DMS53 (cell line): ENCODE measurements at regions not wholly inside any gene's neighbourhood (a gene's known extent, or its start where the extent isn't known, plus 50 kb on each side); places are given as distances from the start of the nearest gene placed in this dataset.

Experiments
- DNase-seq: peaks from one replicate; lab custom pipeline; 2025; lab: John Stamatoyannopoulos, UW

GRCh38 chr1:69148731-69149130, 419.0 kb upstream of the LRRC7 start:
- no peak for DNase-seq

- no peak for DNase-seq
Measured at GRCh38 chr1:69157046-69157756, 410.5 kb upstream of the LRRC7 start.

DNA sequence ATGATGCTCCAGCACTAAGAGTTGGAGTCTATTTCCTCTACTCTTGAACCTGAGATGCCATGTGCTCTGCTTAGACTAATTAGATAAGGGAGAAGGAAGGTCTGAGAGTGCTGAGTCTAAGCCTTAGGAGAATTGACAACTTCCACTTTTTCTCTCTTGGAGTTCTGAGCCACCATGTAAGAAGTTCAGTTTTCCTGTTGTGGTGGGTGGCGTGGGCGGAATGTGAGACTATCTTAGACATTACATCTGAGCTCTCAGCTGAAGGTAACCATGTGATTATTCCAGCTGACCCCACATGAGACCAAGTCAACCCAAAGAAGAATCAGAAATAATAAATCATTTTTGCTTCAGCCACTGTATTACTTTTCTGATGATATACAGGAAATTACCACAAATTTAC, 404.5 kb upstream of the LRRC7 start:
- no peak for DNase-seq

- no peak for DNase-seq
Measured at GRCh38 chr1:69163779-69164178, 403.9 kb upstream of the LRRC7 start.

DNA sequence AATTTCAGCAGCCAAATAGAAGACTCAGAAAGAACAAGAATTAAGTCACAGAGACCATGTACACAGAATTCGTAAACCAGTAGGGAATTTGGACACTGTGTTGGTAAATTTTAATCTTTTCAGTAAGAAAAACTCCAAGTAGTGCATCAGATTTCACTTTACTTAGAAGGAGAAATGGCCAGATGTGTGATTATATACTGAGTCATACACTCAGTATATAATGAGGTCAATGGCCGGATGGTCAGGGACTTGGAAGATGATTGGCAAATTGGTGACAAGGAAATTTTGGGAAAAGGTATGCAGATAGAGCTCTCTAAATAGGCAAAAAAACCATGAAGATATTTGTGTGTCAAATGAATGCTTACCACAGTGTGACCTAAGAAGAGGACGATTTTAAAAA, 399.8 kb upstream of the LRRC7 start:
- DNase-seq, result no peak

GRCh38 chr1:69171248-69171647, 396.5 kb upstream of the LRRC7 start:
- DNase-seq, result no peak

DNA sequence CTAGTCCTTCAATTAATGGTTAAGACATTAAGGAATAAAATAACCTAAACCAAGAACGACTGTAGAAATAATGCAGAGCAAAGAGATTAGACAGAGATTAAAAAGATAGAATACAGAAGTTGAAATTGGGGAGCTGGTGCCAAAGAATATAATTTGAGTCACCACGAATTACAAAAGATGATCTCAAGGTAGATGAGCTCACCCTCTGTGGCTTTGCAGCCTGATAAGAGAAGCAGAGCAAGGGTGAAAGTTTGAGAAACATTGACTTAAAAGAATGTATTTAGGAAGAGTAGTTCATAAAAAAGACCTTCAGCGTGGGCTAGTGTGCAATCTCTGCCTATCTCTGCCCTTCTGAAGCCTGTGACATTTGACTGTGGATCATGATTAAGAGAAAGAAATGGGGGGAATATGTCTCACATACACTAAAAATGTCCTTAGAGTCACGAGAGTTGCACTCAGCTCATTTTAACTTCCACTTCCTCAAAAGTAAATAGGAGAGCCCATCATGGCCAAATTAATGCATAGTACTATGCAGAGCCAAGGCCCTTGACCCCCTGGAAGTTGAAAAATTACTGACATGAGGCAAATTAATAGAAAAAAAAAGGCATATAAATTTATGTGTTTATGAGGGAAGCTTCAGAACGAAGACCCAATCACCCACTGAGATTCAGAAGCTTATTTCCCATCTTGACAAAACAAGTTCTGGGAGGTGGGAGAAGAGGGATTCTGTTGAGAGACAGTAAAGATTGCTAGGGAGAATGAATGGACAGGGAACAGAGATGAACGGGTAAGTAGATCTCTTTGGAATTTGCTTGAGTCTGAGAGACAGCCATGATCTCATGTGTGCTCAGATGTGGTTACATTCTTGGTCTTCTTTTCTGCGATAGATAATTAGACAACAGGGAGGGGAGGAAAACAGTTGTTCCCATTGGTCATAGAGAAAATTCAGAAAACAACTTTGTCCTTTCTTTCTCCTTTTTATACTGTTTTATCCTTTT, 395.4 kb upstream of the LRRC7 start:
- DNase-seq, result no peak

DNA sequence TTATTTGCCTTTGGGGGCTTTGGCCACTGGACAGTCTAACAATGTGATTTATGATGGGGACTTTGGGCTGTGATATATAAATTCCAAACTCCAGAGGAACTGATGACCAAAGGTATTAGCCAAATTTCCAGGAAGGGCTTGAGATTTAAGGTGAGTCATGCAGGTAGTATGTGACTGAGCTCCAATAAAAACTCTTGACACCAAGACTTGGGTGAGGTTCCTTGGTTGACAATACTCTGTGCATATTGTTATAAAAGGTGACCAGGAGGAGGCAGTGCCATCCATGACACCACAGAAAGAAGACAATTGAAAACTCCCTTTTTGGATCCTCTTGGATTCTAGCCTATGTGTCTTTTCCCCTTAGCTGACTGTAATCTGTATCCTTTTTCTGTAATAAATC, 392.7 kb upstream of the LRRC7 start:
- DNase-seq, result peak; percentile 52

DNA sequence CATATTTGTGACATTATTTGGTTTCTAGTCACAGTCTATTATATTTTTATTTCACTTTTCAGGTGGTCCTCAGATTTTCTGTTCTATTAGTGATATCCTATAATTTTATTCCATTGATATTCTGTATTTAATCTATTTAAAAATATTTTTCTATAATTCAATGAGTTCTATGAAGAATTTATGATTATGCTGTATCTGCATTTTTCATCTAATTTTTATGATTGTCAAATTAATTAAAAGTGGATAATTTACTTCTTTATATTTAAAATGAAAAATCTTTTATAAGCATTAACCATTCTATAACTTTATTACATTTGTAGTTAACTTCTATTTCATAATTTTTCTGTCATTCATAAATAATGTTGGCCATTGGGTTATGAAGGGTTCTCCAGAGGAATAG, 387.4 kb upstream of the LRRC7 start:
- DNase-seq, result no peak

- DNase-seq, result no peak
Measured at GRCh38 chr1:69185378-69185777, 382.3 kb upstream of the LRRC7 start.

- DNase-seq, result peak; percentile 70
Measured at GRCh38 chr1:69191335-69191734, 376.4 kb upstream of the LRRC7 start.

DNA sequence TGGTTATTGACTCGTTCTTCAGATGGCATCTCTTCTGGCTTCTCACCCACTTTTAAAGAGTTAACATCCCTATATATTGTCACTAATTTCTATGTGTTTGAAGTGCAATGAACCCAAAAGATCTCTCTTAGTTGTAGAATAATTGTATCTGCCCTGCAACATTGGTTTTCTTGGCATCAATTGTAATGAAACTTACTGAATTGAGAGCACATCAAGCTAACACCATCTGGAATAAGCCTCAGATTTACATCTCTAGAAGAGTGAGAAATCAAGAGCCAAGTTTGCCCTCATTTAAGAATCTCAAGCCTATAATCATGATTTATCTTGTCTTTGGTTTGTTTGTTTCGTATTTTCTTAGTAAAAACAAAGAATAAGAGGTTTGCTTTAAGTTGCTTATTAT, 372.6 kb upstream of the LRRC7 start:
- DNase-seq, result no peak

- DNase-seq, result no peak
Measured at GRCh38 chr1:69196071-69196470, 371.7 kb upstream of the LRRC7 start.

DNA sequence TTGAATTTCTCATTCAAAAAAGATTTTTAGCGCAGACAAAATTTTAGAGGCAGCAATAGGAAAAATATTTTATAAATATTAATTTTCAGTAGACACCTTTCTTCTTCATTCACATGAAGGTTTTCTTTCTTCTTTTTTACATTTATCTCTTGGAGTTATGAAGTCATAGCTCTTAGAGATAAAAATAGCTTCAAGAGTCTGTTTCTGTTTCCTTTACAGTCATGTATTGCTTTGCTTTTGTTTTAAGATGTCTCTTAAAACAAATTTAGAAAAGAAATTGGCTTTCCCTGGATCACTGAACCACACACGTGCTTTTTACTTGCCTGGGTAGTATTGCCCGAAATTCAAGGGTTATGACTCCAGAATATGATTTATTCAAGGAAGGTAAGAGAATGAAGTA, 369.9 kb upstream of the LRRC7 start:
- DNase-seq, result no peak

DNA sequence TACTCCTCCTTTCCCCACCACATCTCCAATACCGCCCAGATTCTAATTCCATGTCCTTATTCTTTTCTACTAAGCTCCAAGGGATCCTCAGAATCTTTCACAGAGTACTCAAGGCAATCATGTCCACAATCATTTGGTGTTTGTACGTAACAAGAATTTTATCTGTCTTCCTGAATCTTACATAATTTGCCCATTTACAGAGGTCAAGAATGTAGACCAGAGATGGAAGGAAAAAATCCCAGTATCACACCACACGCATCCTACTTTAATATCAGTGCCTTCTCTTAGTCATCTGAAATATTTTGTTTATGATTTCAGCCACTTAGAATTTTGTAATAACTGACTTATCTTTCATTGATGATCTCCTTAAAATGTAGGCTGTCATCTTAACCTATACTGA, 366.0 kb upstream of the LRRC7 start:
- DNase-seq, result no peak

DNA sequence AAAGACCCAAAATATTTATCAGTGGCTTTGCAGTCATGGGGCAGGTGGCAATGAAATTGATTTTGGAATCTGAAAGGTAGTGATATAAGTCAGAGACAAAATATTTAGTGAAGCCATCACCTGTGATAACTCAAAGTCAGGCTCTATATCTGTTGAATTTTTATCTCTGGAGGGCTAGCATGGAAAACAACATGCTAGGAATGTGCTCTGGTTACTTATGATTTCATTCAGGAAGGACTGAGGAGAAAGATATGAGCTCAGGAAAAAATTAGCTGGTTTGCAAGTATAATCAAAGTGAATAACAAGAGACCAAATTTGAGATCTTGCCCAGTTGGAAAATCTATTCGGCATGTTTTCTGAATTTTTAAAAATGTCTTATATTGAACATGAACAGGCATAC, 364.6 kb upstream of the LRRC7 start:
- no peak for DNase-seq

GRCh38 chr1:69213644-69214043, 354.1 kb upstream of the LRRC7 start:
- DNase-seq, result no peak

- no peak for DNase-seq
Measured at GRCh38 chr1:69215883-69216282, 351.8 kb upstream of the LRRC7 start.

DNA sequence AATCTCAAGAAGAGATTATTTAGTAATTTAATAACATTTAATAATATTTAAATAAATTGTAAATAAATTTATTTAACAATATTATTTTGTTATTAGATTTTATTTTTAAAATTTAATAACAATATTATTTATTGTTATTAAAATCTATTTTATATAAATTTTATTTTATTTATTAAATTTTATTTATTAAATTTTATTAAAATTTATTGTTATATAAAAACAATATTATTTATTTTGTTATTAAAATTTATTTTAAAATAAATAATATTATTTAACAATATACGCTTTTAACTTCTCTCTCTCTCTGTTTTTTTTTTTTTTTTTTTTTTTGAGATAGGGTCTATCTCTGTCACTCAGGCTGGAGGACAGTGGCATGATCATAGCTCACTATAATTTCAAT, 347.1 kb upstream of the LRRC7 start:
- DNase-seq, result no peak

DNA sequence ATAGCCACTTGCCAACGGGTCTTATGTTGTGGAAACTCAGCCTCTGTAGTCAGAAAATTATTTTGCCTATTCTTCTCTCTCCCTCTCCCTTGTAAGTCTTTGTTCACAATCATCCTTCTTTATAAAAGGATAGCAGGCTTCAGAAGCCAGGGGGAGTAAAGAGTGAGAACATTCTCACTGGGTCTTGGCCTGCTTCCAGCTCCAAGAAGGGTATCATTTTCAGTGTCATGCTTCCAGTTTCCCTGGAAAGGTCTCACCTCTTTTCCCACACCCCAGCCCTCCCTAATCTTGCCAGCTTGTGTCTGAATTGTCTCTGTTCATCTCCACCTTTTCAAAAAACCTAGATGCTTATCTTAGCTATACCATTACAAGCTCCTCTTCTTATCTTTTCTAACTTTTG, 346.2 kb upstream of the LRRC7 start:
- peak; percentile 50 for DNase-seq

GRCh38 chr1:69223156-69223555, 344.6 kb upstream of the LRRC7 start:
- DNase-seq, result no peak

GRCh38 chr1:69228501-69228900, 339.2 kb upstream of the LRRC7 start:
- DNase-seq, result no peak

DNA sequence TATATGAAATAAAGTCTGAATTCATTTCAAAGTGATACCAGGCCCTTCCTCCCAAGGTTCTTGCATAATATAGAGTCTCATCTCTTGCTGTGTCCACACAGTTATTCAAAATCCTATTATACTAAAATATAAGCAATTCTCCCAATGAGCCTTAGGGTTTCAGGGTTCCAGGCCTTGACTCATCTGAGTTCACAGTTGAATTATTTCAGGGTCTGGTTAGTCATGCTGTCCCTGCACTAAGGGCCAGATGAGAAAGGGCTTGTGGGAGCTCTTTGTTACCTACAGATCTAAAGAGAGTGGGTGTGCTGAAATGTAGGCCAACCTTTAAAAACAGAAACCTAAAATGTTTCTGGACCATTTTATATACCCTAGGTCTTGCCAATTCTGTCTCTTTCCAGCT, 337.5 kb upstream of the LRRC7 start:
- no peak for DNase-seq
